Activated CD8-positive, alpha-beta T cell treated with anti-CD3 and anti-CD28 coated beads for 36 hours (primary cell): ENCODE measurements at regions not wholly inside any gene's neighbourhood (a gene's known extent, or its start where the extent isn't known, plus 50 kb on each side); places are given as distances from the start of the nearest gene placed in this dataset.

Source experiments
- ATAC-seq: fragments of 200-7000 bp; cut with Tn5 transposase; one replicate; pipeline ENCODE4 v1.10.0; 2021; ENCODE audit warnings: mild to moderate bottlenecking, moderate library complexity
- CTCF ChIA-PET: fragments of 350-600 bp; sonication (Branson Sonifier 250); formaldehyde crosslinking; loops from one replicate; lab custom pipeline; 2021; ENCODE audit warnings: antibody characterized with exemption; lab: Charles Lee
- POLR2A ChIA-PET: fragments of 350-600 bp; sonication (Branson Sonifier 250); formaldehyde crosslinking; loops from one replicate; lab custom pipeline; 2021; ENCODE audit warnings: antibody characterized with exemption; lab: Charles Lee
- DNase-seq: peaks from one replicate; pipeline ENCODE4 v3.0.0-alpha.2; 2020
- H3K27ac Mint-ChIP-seq: one replicate; pipeline ENCODE4 v1.8.0; 2021; ENCODE audit warnings: mild to moderate bottlenecking, mixed read lengths
- H3K27me3 Mint-ChIP-seq: one replicate; pipeline ENCODE4 v1.8.0; 2021; ENCODE audit warnings: mixed read lengths
- H3K36me3 Mint-ChIP-seq: one replicate; pipeline ENCODE4 v1.8.0; 2021; ENCODE audit warnings: low read depth, mixed read lengths
- H3K4me1 Mint-ChIP-seq: one replicate; pipeline ENCODE4 v1.8.0; 2021; ENCODE audit warnings: low read depth, mixed read lengths
- H3K4me3 Mint-ChIP-seq: one replicate; pipeline ENCODE4 v1.8.0; 2021; ENCODE audit warnings: mild to moderate bottlenecking, moderate library complexity, mixed read lengths
- H3K9me3 Mint-ChIP-seq: one replicate; pipeline ENCODE4 v1.8.0; 2021; ENCODE audit warnings: mixed read lengths
- intact Hi-C: fragments of 100-400 bp; cut with micrococcal nuclease; formaldehyde crosslinking; loops from one replicate; pipeline ENCODE4 v1.10.0; 2022
- TF ChIP-seq, protein P1 (sequence below): fragments of 200-600 bp; IDR thresholded peaks from one replicate; pipeline ENCODE4 v1.8.0; 2022; ENCODE audit warnings: antibody characterized with exemption, mild to moderate bottlenecking

GRCh38 chr2:147255812-147256211 is 589.0 kb upstream of the ACVR2A start:
- intact Hi-C loops: no loop called here
- no peak for DNase-seq
- ChIA-PET CTCF (no interaction called here), POLR2A (no interaction called here)
- no peak for ATAC-seq
- Mint-ChIP-seq H3K9me3 (peaks cover 4% of the 10 kb centered on the region), H3K27me3 (no peaks in the 10 kb centered on the region), H3K4me3 (no peak overlapping the region), H3K36me3 (no peaks in the 10 kb centered on the region), H3K27ac (no peak overlapping the region), H3K4me1 (no peaks in the 10 kb centered on the region)
- TF ChIP-seq, protein P1, sequence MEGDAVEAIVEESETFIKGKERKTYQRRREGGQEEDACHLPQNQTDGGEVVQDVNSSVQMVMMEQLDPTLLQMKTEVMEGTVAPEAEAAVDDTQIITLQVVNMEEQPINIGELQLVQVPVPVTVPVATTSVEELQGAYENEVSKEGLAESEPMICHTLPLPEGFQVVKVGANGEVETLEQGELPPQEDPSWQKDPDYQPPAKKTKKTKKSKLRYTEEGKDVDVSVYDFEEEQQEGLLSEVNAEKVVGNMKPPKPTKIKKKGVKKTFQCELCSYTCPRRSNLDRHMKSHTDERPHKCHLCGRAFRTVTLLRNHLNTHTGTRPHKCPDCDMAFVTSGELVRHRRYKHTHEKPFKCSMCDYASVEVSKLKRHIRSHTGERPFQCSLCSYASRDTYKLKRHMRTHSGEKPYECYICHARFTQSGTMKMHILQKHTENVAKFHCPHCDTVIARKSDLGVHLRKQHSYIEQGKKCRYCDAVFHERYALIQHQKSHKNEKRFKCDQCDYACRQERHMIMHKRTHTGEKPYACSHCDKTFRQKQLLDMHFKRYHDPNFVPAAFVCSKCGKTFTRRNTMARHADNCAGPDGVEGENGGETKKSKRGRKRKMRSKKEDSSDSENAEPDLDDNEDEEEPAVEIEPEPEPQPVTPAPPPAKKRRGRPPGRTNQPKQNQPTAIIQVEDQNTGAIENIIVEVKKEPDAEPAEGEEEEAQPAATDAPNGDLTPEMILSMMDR: no peak

DNA sequence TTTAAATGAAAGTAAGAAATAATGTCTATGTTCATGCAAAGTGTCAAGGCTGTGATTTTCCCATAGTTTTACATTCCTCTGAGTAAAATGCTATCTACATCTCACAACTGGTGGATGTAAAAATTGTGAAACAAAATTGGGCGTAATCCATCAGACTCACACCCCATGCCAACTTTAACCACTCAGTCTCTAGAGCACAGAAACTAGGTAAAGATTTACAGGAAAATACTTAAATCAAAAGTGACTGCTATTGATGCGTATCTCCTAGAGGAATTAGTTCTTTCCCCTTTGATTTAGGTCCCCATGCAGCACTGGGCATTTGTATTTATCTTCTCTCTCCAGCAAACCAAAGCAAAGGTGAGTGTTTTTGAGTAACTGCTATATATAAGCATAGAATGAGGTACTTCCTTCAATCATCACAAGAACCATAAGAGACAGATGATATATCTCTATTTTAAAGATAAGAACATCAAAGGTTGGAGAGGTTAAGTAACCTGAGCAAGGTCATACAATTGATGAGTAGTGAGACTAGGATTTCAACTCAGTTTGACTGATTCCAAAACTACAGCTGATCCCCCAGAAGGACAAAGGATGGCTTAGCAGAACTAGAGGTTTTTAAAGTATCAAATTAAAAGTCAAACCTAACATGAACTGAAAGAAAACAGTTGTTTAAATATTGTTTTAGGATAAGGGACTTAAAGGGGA is 594.0 kb upstream of the ACVR2A start:
- DNase-seq (no peak), ATAC-seq (no peak)
- TF ChIP-seq, protein P1: no peak
- intact Hi-C loops: no loop called here
- H3K27me3 Mint-ChIP-seq: no peaks in the 10 kb centered on the region
- ChIA-PET POLR2A (no interaction called here), CTCF (no interaction called here)
- no peak overlapping the region for H3K27ac Mint-ChIP-seq
- no peak overlapping the region for H3K4me3 Mint-ChIP-seq
- no peaks in the 10 kb centered on the region for H3K4me1 Mint-ChIP-seq
- H3K9me3 Mint-ChIP-seq: peaks cover 4% of the 10 kb centered on the region
- H3K36me3 Mint-ChIP-seq: no peaks in the 10 kb centered on the region

- H3K27me3 Mint-ChIP-seq: no peaks in the 10 kb centered on the region
- no peak overlapping the region for H3K27ac Mint-ChIP-seq
- H3K36me3 Mint-ChIP-seq: no peaks in the 10 kb centered on the region
- TF ChIP-seq, protein P1: no peak
- ChIA-PET CTCF (no interaction called here), POLR2A (no interaction called here)
- H3K9me3 Mint-ChIP-seq: peaks cover under 1% of the 10 kb centered on the region
- intact Hi-C loops: no loop called here
- no peak for ATAC-seq
- H3K4me3 Mint-ChIP-seq: no peak overlapping the region
- no peak for DNase-seq
- no peaks in the 10 kb centered on the region for H3K4me1 Mint-ChIP-seq
These were observed 597.1 kb upstream of the ACVR2A start for GRCh38 chr2:147247749-147248148.

GRCh38 chr2:147242445-147242844 is 602.4 kb upstream of the ACVR2A start:
- no peaks in the 10 kb centered on the region for H3K9me3 Mint-ChIP-seq
- ChIA-PET CTCF (no interaction called here), POLR2A (no interaction called here)
- no peak overlapping the region for H3K27ac Mint-ChIP-seq
- TF ChIP-seq, protein P1: no peak
- no peak for ATAC-seq
- H3K4me3 Mint-ChIP-seq: no peak overlapping the region
- no peak for DNase-seq
- no peaks in the 10 kb centered on the region for H3K27me3 Mint-ChIP-seq
- no peaks in the 10 kb centered on the region for H3K4me1 Mint-ChIP-seq
- intact Hi-C loops: no loop called here
- H3K36me3 Mint-ChIP-seq: no peaks in the 10 kb centered on the region

- ChIA-PET POLR2A (no interaction called here), CTCF (no interaction called here)
- H3K27ac Mint-ChIP-seq: no peak overlapping the region
- H3K27me3 Mint-ChIP-seq: no peaks in the 10 kb centered on the region
- TF ChIP-seq, protein P1: no peak
- no peaks in the 10 kb centered on the region for H3K36me3 Mint-ChIP-seq
- H3K9me3 Mint-ChIP-seq: no peaks in the 10 kb centered on the region
- no peak overlapping the region for H3K4me3 Mint-ChIP-seq
- ATAC-seq (no peak), DNase-seq (no peak)
- no peaks in the 10 kb centered on the region for H3K4me1 Mint-ChIP-seq
- intact Hi-C loops: no loop called here
These were observed 608.2 kb upstream of the ACVR2A start for GRCh38 chr2:147236601-147237000.
